Activated CD8-positive, alpha-beta T cell treated with anti-CD3 and anti-CD28 coated beads for 36 hours (primary cell): ENCODE measurements at regions not wholly inside any gene's neighbourhood (a gene's known extent, or its start where the extent isn't known, plus 50 kb on each side); places are given as distances from the start of the nearest gene placed in this dataset.
A peak's percentile ranks its signal among the peaks of the same experiment; 100 is the strongest.

Experiments used
- ATAC-seq: fragments of 200-7000 bp; cut with Tn5 transposase; one replicate; pipeline ENCODE4 v1.10.0; 2021; ENCODE audit warnings: mild to moderate bottlenecking, moderate library complexity
- CTCF ChIA-PET: fragments of 350-600 bp; sonication (Branson Sonifier 250); formaldehyde crosslinking; loops from one replicate; lab custom pipeline; 2021; ENCODE audit warnings: antibody characterized with exemption; lab: Charles Lee
- POLR2A ChIA-PET: fragments of 350-600 bp; sonication (Branson Sonifier 250); formaldehyde crosslinking; loops from one replicate; lab custom pipeline; 2021; ENCODE audit warnings: antibody characterized with exemption; lab: Charles Lee
- DNase-seq: peaks from one replicate; pipeline ENCODE4 v3.0.0-alpha.2; 2020
- H3K27ac Mint-ChIP-seq: one replicate; pipeline ENCODE4 v1.8.0; 2021; ENCODE audit warnings: mild to moderate bottlenecking, mixed read lengths
- H3K27me3 Mint-ChIP-seq: one replicate; pipeline ENCODE4 v1.8.0; 2021; ENCODE audit warnings: mixed read lengths
- H3K36me3 Mint-ChIP-seq: one replicate; pipeline ENCODE4 v1.8.0; 2021; ENCODE audit warnings: low read depth, mixed read lengths
- H3K4me1 Mint-ChIP-seq: one replicate; pipeline ENCODE4 v1.8.0; 2021; ENCODE audit warnings: low read depth, mixed read lengths
- H3K4me3 Mint-ChIP-seq: one replicate; pipeline ENCODE4 v1.8.0; 2021; ENCODE audit warnings: mild to moderate bottlenecking, moderate library complexity, mixed read lengths
- H3K9me3 Mint-ChIP-seq: one replicate; pipeline ENCODE4 v1.8.0; 2021; ENCODE audit warnings: mixed read lengths
- CTCF ChIP-seq: fragments of 200-600 bp; IDR thresholded peaks from one replicate; pipeline ENCODE4 v1.8.0; 2022; ENCODE audit warnings: antibody characterized with exemption, mild to moderate bottlenecking
- intact Hi-C: fragments of 100-400 bp; cut with micrococcal nuclease; formaldehyde crosslinking; loops from one replicate; pipeline ENCODE4 v1.10.0; 2022

- H3K4me3 Mint-ChIP-seq, result no peak overlapping the region
- H3K4me1 Mint-ChIP-seq, result no peaks in the 10 kb centered on the region
- no peak for TF ChIP-seq CTCF
- no peaks in the 10 kb centered on the region for H3K36me3 Mint-ChIP-seq
- intact Hi-C loops, result no loop called here
- ATAC-seq (no peak), DNase-seq (no peak)
- peaks cover 4% of the 10 kb centered on the region for H3K27me3 Mint-ChIP-seq
- CTCF ChIA-PET, result interaction anchor here (2.7 kb wide), 1 partner anchor 13 kb away, joined by 10 read pairs; no protein-coding TSS in a partner anchor
- POLR2A ChIA-PET, result no interaction called here
- no peak overlapping the region for H3K27ac Mint-ChIP-seq
- no peaks in the 10 kb centered on the region for H3K9me3 Mint-ChIP-seq
Observed at GRCh38 chr5:39560726-39561125, 135.9 kb upstream of the DAB2 start.

- intact Hi-C loops, result no loop called here
- no peak for TF ChIP-seq CTCF
- Mint-ChIP-seq H3K27me3 (peaks cover 4% of the 10 kb centered on the region), H3K27ac (no peak overlapping the region), H3K4me1 (no peaks in the 10 kb centered on the region), H3K36me3 (no peaks in the 10 kb centered on the region), H3K4me3 (no peak overlapping the region), H3K9me3 (no peaks in the 10 kb centered on the region)
- DNase-seq, result no peak
- CTCF ChIA-PET, result interaction anchor here (2.7 kb wide), 1 partner anchor 12 kb away, joined by 10 read pairs; no protein-coding TSS in a partner anchor
- ATAC-seq, result no peak
- POLR2A ChIA-PET, result no interaction called here
Observed at GRCh38 chr5:39559923-39560322, 135.1 kb upstream of the DAB2 start.

- ChIA-PET POLR2A (no interaction called here), CTCF (no interaction called here)
- no peak for ATAC-seq
- intact Hi-C loops, result no loop called here
- DNase-seq, result no peak
- Mint-ChIP-seq H3K9me3 (no peaks in the 10 kb centered on the region), H3K4me3 (no peak overlapping the region), H3K36me3 (no peaks in the 10 kb centered on the region), H3K27me3 (peaks cover 5% of the 10 kb centered on the region), H3K4me1 (no peaks in the 10 kb centered on the region), H3K27ac (no peak overlapping the region)
- TF ChIP-seq CTCF, result no peak
Observed at GRCh38 chr5:39558541-39558940, 133.8 kb upstream of the DAB2 start.

GRCh38 chr5:39555788-39556187 lies 131.0 kb upstream of the DAB2 start:
- no peak for TF ChIP-seq CTCF
- DNase-seq (no peak), ATAC-seq (no peak)
- no peaks in the 10 kb centered on the region for H3K36me3 Mint-ChIP-seq
- H3K9me3 Mint-ChIP-seq, result no peaks in the 10 kb centered on the region
- no peaks in the 10 kb centered on the region for H3K4me1 Mint-ChIP-seq
- ChIA-PET POLR2A (no interaction called here), CTCF (interaction anchor here (1.4 kb wide), 1 partner anchor 8 kb away, joined by 3 read pairs; no protein-coding TSS in a partner anchor)
- H3K4me3 Mint-ChIP-seq, result no peak overlapping the region
- intact Hi-C loops, result no loop called here
- H3K27ac Mint-ChIP-seq, result no peak overlapping the region
- H3K27me3 Mint-ChIP-seq, result peaks cover 6% of the 10 kb centered on the region

GRCh38 chr5:39547553-39548154 lies 122.9 kb upstream of the DAB2 start:
- DNase-seq (peak; percentile 6), ATAC-seq (no peak)
- POLR2A ChIA-PET, result no interaction called here
- peaks cover 3% of the 10 kb centered on the region for H3K27me3 Mint-ChIP-seq
- no peaks in the 10 kb centered on the region for H3K36me3 Mint-ChIP-seq
- no peaks in the 10 kb centered on the region for H3K4me1 Mint-ChIP-seq
- CTCF ChIA-PET, result interaction anchor here (0.7 to 3.0 kb wide), 40 partner anchors 8 to 1106 kb away, joined by 3 to 71 read pairs (median 4); partner anchors contain the start of genes DAB2 and FYB1
- intact Hi-C loops, result loop anchor here (2.0 to 10.0 kb wide), 2 partner anchors 171 to 333 kb away; partner anchors contain the start of gene FYB1
- no peak overlapping the region for H3K27ac Mint-ChIP-seq
- no peak overlapping the region for H3K4me3 Mint-ChIP-seq
- peak; percentile 70 for TF ChIP-seq CTCF
- H3K9me3 Mint-ChIP-seq, result no peaks in the 10 kb centered on the region
